Naive thymus-derived CD4-positive, alpha-beta T cell (primary cell): ENCODE measurements at regions not wholly inside any gene's neighbourhood (a gene's known extent, or its start where the extent isn't known, plus 50 kb on each side); places are given as distances from the start of the nearest gene placed in this dataset.

ENCODE experiments used
- ATAC-seq: fragments of 150-1000 bp; cut with Tn5 transposase; 2 replicates; pipeline ENCODE4 v1.10.0; 2021; ENCODE audit warnings: mild to moderate bottlenecking, moderate library complexity
- CTCF ChIA-PET: fragments of 350-600 bp; sonication (Branson Sonifier 250); formaldehyde crosslinking; loops from one replicate; lab custom pipeline; 2021; ENCODE audit warnings: antibody characterized with exemption; lab: Charles Lee
- POLR2A ChIA-PET: fragments of 350-600 bp; sonication (Branson Sonifier 250); formaldehyde crosslinking; loops from one replicate; lab custom pipeline; 2021; ENCODE audit warnings: antibody characterized with exemption, inconsistent platforms; lab: Charles Lee
- DNase-seq, 9 donors: peaks; one replicate each; pipeline versions ENCODE4 v3.0.0 to v3.0.0-alpha.2; 2020 to 2022; ENCODE audit warnings: mixed read lengths in 1 of 9
- H3K27ac ChIP-seq: one replicate; pipeline ENCODE4 v1.7.0; 2013; ENCODE audit warnings: mild to moderate bottlenecking, low read depth, low read length, moderate library complexity
- H3K27me3 ChIP-seq, 2 donors: one replicate each; pipeline ENCODE4 v1.7.0; 2013; ENCODE audit warnings: low read length in 2 of 2, mild to moderate bottlenecking in 2 of 2, moderate library complexity in 2 of 2; ENCODE audit not compliant: control insufficient read depth in 2 of 2, insufficient read depth in 2 of 2
- H3K36me3 ChIP-seq, 3 experiments: 1 replicate in 2 of 3; 2 replicates in 1 of 3; pipeline ENCODE4 v1.7.0; 2013; ENCODE audit warnings: low read length in 3 of 3, mild to moderate bottlenecking in 3 of 3, moderate library complexity in 1 of 3; ENCODE audit not compliant: insufficient read depth in 3 of 3, control insufficient read depth in 2 of 3
- H3K4me1 ChIP-seq, 2 donors: one replicate each; pipeline ENCODE4 v1.7.0; 2013; ENCODE audit warnings: low read length in 2 of 2, mild to moderate bottlenecking in 2 of 2, moderate library complexity in 1 of 2; ENCODE audit not compliant: control insufficient read depth in 2 of 2, insufficient read depth in 2 of 2
- H3K4me3 ChIP-seq: 2 replicates; pipeline ENCODE4 v1.7.0; 2013; ENCODE audit warnings: mild to moderate bottlenecking, low read length
- H3K9me3 ChIP-seq, 3 experiments: 1 replicate in 2 of 3; 2 replicates in 1 of 3; pipeline ENCODE4 v1.7.0; 2013; ENCODE audit warnings: low read length in 3 of 3; ENCODE audit not compliant: control insufficient read depth in 2 of 3
- H3K27ac Mint-ChIP-seq, 9 donors: one replicate each; pipeline ENCODE4 v1.8.0; 2020 to 2022; ENCODE audit warnings: mixed read lengths in 9 of 9, mild to moderate bottlenecking in 8 of 9, moderate library complexity in 5 of 9, inconsistent platforms in 2 of 9
- H3K27me3 Mint-ChIP-seq, 5 donors: one replicate each; pipeline ENCODE4 v1.8.0; 2021 to 2022; ENCODE audit warnings: mixed read lengths in 5 of 5, mild to moderate bottlenecking in 1 of 5
- H3K36me3 Mint-ChIP-seq, 5 donors: one replicate each; pipeline ENCODE4 v1.8.0; 2020 to 2022; ENCODE audit warnings: mixed read lengths in 5 of 5, mild to moderate bottlenecking in 3 of 5, inconsistent platforms in 1 of 5
- H3K4me1 Mint-ChIP-seq, 7 donors: one replicate each; pipeline ENCODE4 v1.8.0; 2020 to 2022; ENCODE audit warnings: mixed read lengths in 7 of 7, mild to moderate bottlenecking in 3 of 7, inconsistent platforms in 1 of 7
- H3K4me3 Mint-ChIP-seq, 10 donors: one replicate each; pipeline ENCODE4 v1.8.0; 2020 to 2022; ENCODE audit warnings: mild to moderate bottlenecking in 10 of 10, mixed read lengths in 10 of 10, moderate library complexity in 6 of 10, inconsistent platforms in 2 of 10
- H3K9me3 Mint-ChIP-seq, 11 donors: one replicate each; pipeline ENCODE4 v1.8.0; 2020 to 2022; ENCODE audit warnings: mixed read lengths in 11 of 11, mild to moderate bottlenecking in 4 of 11, inconsistent platforms in 1 of 11, moderate library complexity in 1 of 11
- intact Hi-C, 2 donors: fragments of 100-400 bp; cut with micrococcal nuclease; formaldehyde crosslinking; loops; one replicate each; pipeline ENCODE4 v1.15.1; 2023

DNA sequence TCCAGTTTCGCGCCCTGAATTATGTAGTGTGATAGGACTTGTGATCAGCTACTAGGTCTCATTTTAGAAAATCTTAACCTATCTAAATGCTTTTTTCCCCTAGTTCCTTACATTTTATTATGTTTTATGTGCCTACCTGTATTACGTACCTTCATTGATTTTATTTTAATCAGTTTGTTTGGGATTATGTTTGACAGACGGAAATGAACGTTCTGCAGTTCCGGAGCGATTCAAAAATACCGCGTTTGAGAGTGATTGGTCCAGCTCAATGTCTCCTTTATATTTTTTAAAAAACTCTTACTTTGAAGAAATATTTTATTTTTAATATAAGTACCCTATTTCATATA, 114.3 kb upstream of the BTN3A2 start:
- peak in 7 of 9 donors; percentile 44 to 69 (median 60) for DNase-seq
- Histone ChIP-seq H3K36me3 (no peaks in the 10 kb centered on the region), H3K27ac (peak overlapping the region; percentile 71), H3K9me3 (no peaks in the 10 kb centered on the region), H3K4me1 (peaks cover 4 to 19% of the 10 kb centered on the region in 2 donors), H3K27me3 (no peaks in the 10 kb centered on the region), H3K4me3 (peak overlapping the region; percentile 84)
- peak overlapping the region; percentile 88 to 100 (median 96) for H3K4me3 Mint-ChIP-seq
- ChIA-PET CTCF (interaction anchor here (0.7 to 3.3 kb wide), 11 partner anchors 13 to 1623 kb away, joined by 3 to 49 read pairs (median 6); a partner anchor contains a TSS), POLR2A (interaction anchor here (0.6 to 4.4 kb wide), 39 partner anchors 8 to 1623 kb away, joined by 3 to 75 read pairs (median 5); partner anchors contain the start of gene HMGN4)
- no peaks in the 10 kb centered on the region for H3K27me3 Mint-ChIP-seq
- peak overlapping the region; percentile 85 to 97 (median 94) for H3K27ac Mint-ChIP-seq
- peaks cover 20 to 49% (median 40%) of the 10 kb centered on the region in 7 donors for H3K4me1 Mint-ChIP-seq
- intact Hi-C loops: loop anchor here (1.0 to 2.0 kb wide), 12 partner anchors 10 to 146 kb away; a partner anchor contains a TSS
- no peaks in the 10 kb centered on the region for H3K9me3 Mint-ChIP-seq
- H3K36me3 Mint-ChIP-seq: peaks cover 0 to 2% (median 0%) of the 10 kb centered on the region in 5 donors
- ATAC-seq: no peak

DNA sequence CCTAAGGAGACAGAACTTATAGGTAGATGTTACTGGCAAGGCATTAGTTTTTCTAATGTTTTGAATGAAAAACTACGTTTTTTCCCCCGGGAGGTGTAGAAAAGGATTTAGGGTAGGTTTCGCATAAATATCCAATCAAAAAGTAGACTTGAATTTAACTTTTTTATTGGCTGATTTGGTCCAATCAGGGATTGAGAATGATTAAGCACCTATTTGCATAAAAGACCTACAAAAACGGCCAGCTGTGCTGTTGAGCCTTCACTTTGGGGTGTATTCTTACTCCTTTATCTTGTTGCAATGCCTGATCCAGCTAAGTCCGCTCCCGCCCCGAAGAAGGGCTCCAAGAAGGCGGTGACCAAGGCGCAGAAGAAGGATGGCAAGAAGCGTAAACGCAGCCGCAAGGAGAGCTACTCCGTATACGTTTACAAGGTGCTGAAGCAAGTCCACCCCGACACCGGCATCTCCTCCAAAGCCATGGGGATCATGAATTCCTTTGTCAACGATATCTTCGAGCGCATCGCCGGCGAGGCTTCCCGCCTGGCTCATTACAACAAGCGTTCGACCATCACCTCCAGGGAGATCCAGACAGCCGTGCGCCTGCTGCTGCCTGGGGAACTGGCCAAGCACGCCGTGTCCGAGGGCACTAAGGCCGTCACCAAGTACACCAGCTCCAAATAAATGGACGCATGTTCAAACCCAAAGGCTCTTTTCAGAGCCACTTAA, 113.5 kb upstream of the BTN3A2 start:
- ChIA-PET POLR2A (interaction anchor here (0.7 to 4.4 kb wide), 29 partner anchors 9 to 1622 kb away, joined by 3 to 75 read pairs (median 4); partner anchors contain the start of gene HMGN4), CTCF (interaction anchor here (0.6 to 3.3 kb wide), 10 partner anchors 14 to 94 kb away, joined by 3 to 49 read pairs (median 6); a partner anchor contains a TSS)
- H3K4me3 Mint-ChIP-seq: peak overlapping the region; percentile 90 to 100 (median 96)
- peak overlapping the region; percentile 69 for H3K27ac ChIP-seq
- ATAC-seq (peak; percentile 58), DNase-seq (peak; percentile 34 to 75 (median 71))
- H3K9me3 Mint-ChIP-seq: no peaks in the 10 kb centered on the region
- H3K36me3 Mint-ChIP-seq: peaks cover 0 to 4% (median 0%) of the 10 kb centered on the region in 5 donors
- H3K9me3 ChIP-seq: no peaks in the 10 kb centered on the region
- H3K27me3 Mint-ChIP-seq: no peaks in the 10 kb centered on the region
- peak overlapping the region; percentile 84 for H3K4me3 ChIP-seq
- peak overlapping the region; percentile 85 to 97 (median 93) for H3K27ac Mint-ChIP-seq
- intact Hi-C loops: loop anchor here (1.0 to 2.0 kb wide), 4 partner anchors 20 to 147 kb away; a partner anchor contains a TSS
- no peaks in the 10 kb centered on the region for H3K27me3 ChIP-seq
- peaks cover 22 to 52% (median 45%) of the 10 kb centered on the region in 7 donors for H3K4me1 Mint-ChIP-seq
- no peaks in the 10 kb centered on the region for H3K36me3 ChIP-seq
- H3K4me1 ChIP-seq: peaks cover 4 to 19% of the 10 kb centered on the region in 2 donors

DNA sequence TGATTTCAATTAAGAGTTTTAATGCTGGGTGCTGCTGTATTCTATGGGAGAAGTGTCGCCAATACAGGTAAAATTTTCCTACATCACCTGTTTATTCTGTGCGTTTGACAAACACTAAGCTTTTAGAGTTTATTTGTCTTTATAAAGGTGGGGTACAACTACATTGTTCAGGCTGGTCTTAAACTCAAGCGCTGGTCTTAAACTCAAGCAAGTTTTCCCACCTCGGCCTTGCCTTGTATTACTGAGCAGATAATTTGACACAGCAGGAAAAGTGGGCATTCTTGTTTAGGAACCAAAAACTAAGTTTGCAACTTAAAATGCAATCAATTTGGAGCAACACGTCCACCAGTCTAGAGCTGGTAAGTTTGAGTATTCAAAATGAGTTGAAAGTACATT, 112.9 kb upstream of the BTN3A2 start:
- peak in 1 of 9 donors; percentile 7 for DNase-seq
- no peaks in the 10 kb centered on the region for H3K36me3 ChIP-seq

DNA sequence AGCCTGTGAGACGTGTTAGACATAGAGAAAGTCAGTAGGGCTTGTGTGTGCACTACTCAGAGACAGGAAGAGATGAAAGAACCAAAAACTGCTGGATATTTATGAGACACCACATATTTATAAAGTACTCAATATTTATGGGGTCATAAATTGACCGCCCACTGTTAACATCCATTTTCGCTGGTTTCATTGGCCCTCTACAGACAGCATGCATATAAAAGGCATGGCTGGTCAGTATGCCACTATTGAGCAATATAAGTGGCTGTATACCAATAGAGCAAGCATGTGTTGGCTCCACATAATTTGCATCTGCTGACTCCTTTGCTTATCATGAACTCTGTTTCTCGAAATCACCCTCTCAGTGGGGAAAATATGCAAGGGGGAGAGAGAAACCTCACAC, 110.3 kb upstream of the BTN3A2 start:
- Histone ChIP-seq H3K27ac (no peak overlapping the region), H3K36me3 (no peaks in the 10 kb centered on the region), H3K4me1 (peaks cover 0 to 15% of the 10 kb centered on the region in 2 donors), H3K4me3 (no peak overlapping the region), H3K27me3 (no peaks in the 10 kb centered on the region), H3K9me3 (no peaks in the 10 kb centered on the region)
- peaks cover 0 to 5% (median 4%) of the 10 kb centered on the region in 5 donors for H3K36me3 Mint-ChIP-seq
- ChIA-PET CTCF (no interaction called here), POLR2A (interaction anchor here (0.7 to 9.2 kb wide), 5 partner anchors 11 to 878 kb away, joined by 3 to 86 read pairs (median 5); a partner anchor contains a TSS)
- DNase-seq (no peak), ATAC-seq (no peak)
- H3K9me3 Mint-ChIP-seq: no peaks in the 10 kb centered on the region
- peak overlapping the region in 3 of 10 donors; percentile 20 to 44 (median 26) for H3K4me3 Mint-ChIP-seq
- no peak overlapping the region for H3K27ac Mint-ChIP-seq
- no peaks in the 10 kb centered on the region for H3K27me3 Mint-ChIP-seq
- H3K4me1 Mint-ChIP-seq: peaks cover 17 to 43% (median 34%) of the 10 kb centered on the region in 7 donors
- intact Hi-C loops: no loop called here

More for the DNA sequence above, 112.9 kb upstream of the BTN3A2 start:
- no peaks in the 10 kb centered on the region for H3K27me3 ChIP-seq
- peak overlapping the region; percentile 69 for H3K27ac ChIP-seq
- H3K4me1 ChIP-seq: peaks cover 4 to 19% of the 10 kb centered on the region in 2 donors
- Mint-ChIP-seq H3K4me1 (peaks cover 22 to 57% (median 47%) of the 10 kb centered on the region in 7 donors), H3K9me3 (no peaks in the 10 kb centered on the region), H3K27me3 (no peaks in the 10 kb centered on the region), H3K27ac (peak overlapping the region; percentile 33 to 97 (median 92)), H3K4me3 (peak overlapping the region; percentile 90 to 100 (median 96)), H3K36me3 (peaks cover 0 to 4% (median 4%) of the 10 kb centered on the region in 5 donors)
- intact Hi-C loops: no loop called here
- no peak for ATAC-seq
- CTCF ChIA-PET: interaction anchor here (1.0 to 3.3 kb wide), 5 partner anchors 18 to 79 kb away, joined by 3 to 49 read pairs (median 9); a partner anchor contains a TSS
- no peaks in the 10 kb centered on the region for H3K9me3 ChIP-seq
- H3K4me3 ChIP-seq: peak overlapping the region; percentile 84
- POLR2A ChIA-PET: interaction anchor here (0.7 to 4.4 kb wide), 19 partner anchors 10 to 1585 kb away, joined by 3 to 75 read pairs (median 5); partner anchors contain the start of gene HMGN4

DNA sequence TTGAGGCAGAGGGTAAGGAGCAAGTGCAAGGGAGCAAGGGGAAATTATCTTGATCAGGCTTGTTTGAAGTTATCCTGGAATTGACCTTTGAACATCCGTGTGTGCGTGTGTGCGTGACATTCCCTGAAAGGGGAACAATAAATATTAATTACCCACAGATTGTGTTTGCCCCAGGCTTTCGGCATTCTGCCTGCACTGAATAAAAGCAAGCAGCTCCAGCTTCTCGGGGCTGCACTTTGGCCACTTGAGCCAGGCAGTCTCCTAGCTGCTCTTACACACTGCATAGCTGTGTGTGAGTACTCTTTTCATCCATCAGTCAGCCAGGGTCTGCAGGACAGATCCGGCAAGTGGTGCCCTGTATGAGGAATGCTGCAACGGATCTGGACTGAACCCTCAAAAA, 107.7 kb upstream of the BTN3A2 start:
- peak overlapping the region in 1 of 9 donors; percentile 51 for H3K27ac Mint-ChIP-seq
- Histone ChIP-seq H3K4me1 (peaks cover 0 to 13% of the 10 kb centered on the region in 2 donors), H3K27me3 (no peaks in the 10 kb centered on the region), H3K4me3 (no peak overlapping the region), H3K36me3 (no peaks in the 10 kb centered on the region), H3K9me3 (no peaks in the 10 kb centered on the region), H3K27ac (no peak overlapping the region)
- intact Hi-C loops: no loop called here
- CTCF ChIA-PET: interaction anchor here (0.6 kb wide), 2 partner anchors 22 to 331 kb away, joined by 3 to 5 read pairs; no protein-coding TSS in a partner anchor
- no peaks in the 10 kb centered on the region for H3K9me3 Mint-ChIP-seq
- no peaks in the 10 kb centered on the region for H3K27me3 Mint-ChIP-seq
- POLR2A ChIA-PET: interaction anchor here (0.6 to 9.2 kb wide), 9 partner anchors 10 to 58 kb away, joined by 3 to 86 read pairs (median 4); a partner anchor contains a TSS
- peaks cover 15 to 35% (median 22%) of the 10 kb centered on the region in 7 donors for H3K4me1 Mint-ChIP-seq
- ATAC-seq (no peak), DNase-seq (no peak)
- H3K4me3 Mint-ChIP-seq: no peak overlapping the region
- peaks cover 0 to 7% (median 4%) of the 10 kb centered on the region in 5 donors for H3K36me3 Mint-ChIP-seq

DNA sequence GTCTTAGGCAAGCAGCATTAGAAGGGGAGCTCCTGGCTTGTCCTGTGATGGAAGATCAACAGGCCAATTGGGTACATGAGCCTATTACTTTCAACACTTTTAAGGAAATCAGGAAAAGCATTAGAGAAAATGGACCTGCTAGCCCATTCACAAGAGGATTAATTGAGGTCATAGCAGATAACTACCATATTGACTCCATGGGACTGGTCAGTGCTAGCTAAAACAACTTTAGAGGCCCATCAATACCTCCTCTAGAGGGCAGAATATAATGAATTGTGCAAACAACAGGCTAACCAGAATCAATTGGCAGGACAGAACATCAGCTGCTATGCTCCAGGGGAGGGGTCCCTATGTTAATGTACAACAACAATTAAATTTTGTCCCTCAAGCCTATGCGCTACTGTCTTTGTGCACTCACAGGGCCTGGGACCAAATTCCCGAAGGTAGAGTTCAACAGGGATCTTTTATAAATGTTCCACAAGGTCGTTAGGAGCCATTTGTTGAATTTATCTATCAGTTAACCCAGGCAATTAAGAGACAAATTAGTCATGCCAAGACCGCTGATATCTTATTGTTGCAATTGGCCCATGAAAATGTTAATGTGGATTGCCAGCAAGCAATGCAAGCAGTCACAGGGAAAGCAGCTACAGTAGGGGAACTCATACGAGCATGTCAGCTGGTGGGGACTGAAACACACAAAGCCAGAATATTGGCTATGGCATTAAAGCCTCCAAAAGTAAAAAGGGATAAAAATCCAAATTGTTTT, 106.6 kb upstream of the BTN3A2 start:
- Mint-ChIP-seq H3K27ac (no peak overlapping the region), H3K4me3 (no peak overlapping the region), H3K27me3 (no peaks in the 10 kb centered on the region), H3K4me1 (peaks cover 5 to 23% (median 11%) of the 10 kb centered on the region in 7 donors), H3K36me3 (peaks cover 0 to 5% (median 4%) of the 10 kb centered on the region in 5 donors), H3K9me3 (no peaks in the 10 kb centered on the region)
- intact Hi-C loops: no loop called here
- Histone ChIP-seq H3K4me1 (peaks cover 0 to 3% of the 10 kb centered on the region in 2 donors), H3K27ac (no peak overlapping the region), H3K4me3 (no peak overlapping the region), H3K9me3 (no peaks in the 10 kb centered on the region), H3K27me3 (no peaks in the 10 kb centered on the region), H3K36me3 (no peaks in the 10 kb centered on the region)
- POLR2A ChIA-PET: interaction anchor here (0.6 to 9.2 kb wide), 9 partner anchors 12 to 1551 kb away, joined by 3 to 86 read pairs (median 3); a partner anchor contains a TSS
- DNase-seq (no peak), ATAC-seq (no peak)
- CTCF ChIA-PET: interaction anchor here (0.6 kb wide), 1 partner anchor 88 kb away, joined by 3 read pairs; no protein-coding TSS in a partner anchor
